Hepatocyte (in vitro differentiated cells): ENCODE measurements at regions not wholly inside any gene's neighbourhood (a gene's known extent, or its start where the extent isn't known, plus 50 kb on each side); places are given as distances from the start of the nearest gene placed in this dataset.

Source experiments
- EZH2 ChIP-seq: fragments of 200-600 bp; sonication (generic); IDR thresholded peaks from 2 replicates; pipeline ENCODE4 v1.6.1; 2016; ENCODE audit warnings: antibody characterized with exemption, mild to moderate bottlenecking, borderline replicate concordance
- EZH2phosphoT487 ChIP-seq: fragments of 200-600 bp; sonication (generic); IDR thresholded peaks from one replicate; pipeline ENCODE4 v1.6.1; 2018; ENCODE audit warnings: antibody characterized with exemption, mild to moderate bottlenecking, low read depth, moderate library complexity; ENCODE audit not compliant: unreplicated experiment, severe bottlenecking
- TF ChIP-seq, protein P1 (sequence below): fragments of 200-600 bp; sonication (generic); IDR thresholded peaks from 2 replicates; pipeline ENCODE4 v1.5.1; 2016; ENCODE audit warnings: antibody characterized with exemption, mild to moderate bottlenecking; ENCODE audit not compliant: poor library complexity

GRCh38 chr2:58715344-58715743, 474.2 kb upstream of the FANCL start:
- TF ChIP-seq, protein P1, sequence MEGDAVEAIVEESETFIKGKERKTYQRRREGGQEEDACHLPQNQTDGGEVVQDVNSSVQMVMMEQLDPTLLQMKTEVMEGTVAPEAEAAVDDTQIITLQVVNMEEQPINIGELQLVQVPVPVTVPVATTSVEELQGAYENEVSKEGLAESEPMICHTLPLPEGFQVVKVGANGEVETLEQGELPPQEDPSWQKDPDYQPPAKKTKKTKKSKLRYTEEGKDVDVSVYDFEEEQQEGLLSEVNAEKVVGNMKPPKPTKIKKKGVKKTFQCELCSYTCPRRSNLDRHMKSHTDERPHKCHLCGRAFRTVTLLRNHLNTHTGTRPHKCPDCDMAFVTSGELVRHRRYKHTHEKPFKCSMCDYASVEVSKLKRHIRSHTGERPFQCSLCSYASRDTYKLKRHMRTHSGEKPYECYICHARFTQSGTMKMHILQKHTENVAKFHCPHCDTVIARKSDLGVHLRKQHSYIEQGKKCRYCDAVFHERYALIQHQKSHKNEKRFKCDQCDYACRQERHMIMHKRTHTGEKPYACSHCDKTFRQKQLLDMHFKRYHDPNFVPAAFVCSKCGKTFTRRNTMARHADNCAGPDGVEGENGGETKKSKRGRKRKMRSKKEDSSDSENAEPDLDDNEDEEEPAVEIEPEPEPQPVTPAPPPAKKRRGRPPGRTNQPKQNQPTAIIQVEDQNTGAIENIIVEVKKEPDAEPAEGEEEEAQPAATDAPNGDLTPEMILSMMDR, result no peak
- no peak for TF ChIP-seq EZH2
- no peak for TF ChIP-seq EZH2phosphoT487
